ENCODE measurements at regions not wholly inside any gene's neighbourhood (a gene's known extent, or its start where the extent isn't known, plus 50 kb on each side); places are given as distances from the start of the nearest gene placed in this dataset.

GRCh38 chr12:13373803-13374202 is 177.3 kb downstream of the EMP1 start:
- DNase-seq, result no peak

GRCh38 chr12:13373131-13373530 is 176.6 kb downstream of the EMP1 start:
- no peak for DNase-seq

GRCh38 chr12:13372386-13372785 is 175.9 kb downstream of the EMP1 start:
- DNase-seq, result no peak

GRCh38 chr12:13371797-13372196 is 175.3 kb downstream of the EMP1 start:
- no peak for DNase-seq

- DNase-seq, result no peak
These were observed 174.8 kb downstream of the EMP1 start for GRCh38 chr12:13371367-13371766.

- DNase-seq, result no peak
These were observed 173.0 kb downstream of the EMP1 start for GRCh38 chr12:13369474-13370056.

GRCh38 chr12:13368971-13369370 is 172.4 kb downstream of the EMP1 start:
- no peak for DNase-seq

GRCh38 chr12:13368431-13368830 is 171.9 kb downstream of the EMP1 start:
- no peak for DNase-seq

GRCh38 chr12:13367973-13368372 is 171.4 kb downstream of the EMP1 start:
- no peak for DNase-seq

GRCh38 chr12:13365748-13366366 is 169.3 kb downstream of the EMP1 start:
- DNase-seq, result no peak

- peak; percentile 76 for DNase-seq
These were observed 165.8 kb downstream of the EMP1 start for GRCh38 chr12:13362260-13362841.

- no peak for DNase-seq
These were observed 163.1 kb downstream of the EMP1 start for GRCh38 chr12:13359636-13360035.

- DNase-seq, result no peak
These were observed 161.9 kb downstream of the EMP1 start for GRCh38 chr12:13358391-13358905.

- DNase-seq, result no peak
These were observed 154.4 kb downstream of the EMP1 start for GRCh38 chr12:13350946-13351345.

GRCh38 chr12:13350381-13350780 is 153.9 kb downstream of the EMP1 start:
- DNase-seq, result no peak

- no peak for DNase-seq
These were observed 151.9 kb downstream of the EMP1 start for GRCh38 chr12:13348464-13348863.

- peak; percentile 84 for DNase-seq
These were observed 150.9 kb downstream of the EMP1 start for GRCh38 chr12:13347241-13348043.

GRCh38 chr12:13345722-13346121 is 149.2 kb downstream of the EMP1 start:
- no peak for DNase-seq

GRCh38 chr12:13343375-13343774 is 146.8 kb downstream of the EMP1 start:
- no peak for DNase-seq

- peak; percentile 53 for DNase-seq
These were observed 146.4 kb downstream of the EMP1 start for GRCh38 chr12:13342971-13343370.

GRCh38 chr12:13340149-13340548 is 143.6 kb downstream of the EMP1 start:
- no peak for DNase-seq

- DNase-seq, result no peak
These were observed 143.0 kb downstream of the EMP1 start for GRCh38 chr12:13339538-13339937.

GRCh38 chr12:13339091-13339490 is 142.6 kb downstream of the EMP1 start:
- no peak for DNase-seq

GRCh38 chr12:13337791-13338190 is 141.3 kb downstream of the EMP1 start:
- no peak for DNase-seq

All from activated CD4-positive, alpha-beta T cell treated with anti-CD3 and anti-CD28 coated beads for 48 hours (primary cell).